ENCODE measurements at regions not wholly inside any gene's neighbourhood (a gene's known extent, or its start where the extent isn't known, plus 50 kb on each side); places are given as distances from the start of the nearest gene placed in this dataset.
"Not testable (repeated sequence)": the region's sequence is repeated elsewhere in the genome, so short reads cannot be mapped to it uniquely, and the experiment has no call there.

- DNase-seq: no peak
Measured at GRCh38 chr11:45378516-45378915, 92.4 kb upstream of the SYT13 start.

- DNase-seq: no peak
Measured at GRCh38 chr11:45374653-45375059, 88.5 kb upstream of the SYT13 start.

GRCh38 chr11:45374130-45374529 lies 88.0 kb upstream of the SYT13 start:
- no peak for DNase-seq

- no peak for DNase-seq
Measured at GRCh38 chr11:45373506-45374035, 87.4 kb upstream of the SYT13 start.

GRCh38 chr11:45372414-45372813 lies 86.3 kb upstream of the SYT13 start:
- DNase-seq: not testable (repeated sequence)

GRCh38 chr11:45371251-45372115 lies 85.3 kb upstream of the SYT13 start:
- DNase-seq: peak; percentile 62

- no peak for DNase-seq
Measured at GRCh38 chr11:45369313-45369712, 83.2 kb upstream of the SYT13 start.

- no peak for DNase-seq
Measured at GRCh38 chr11:45368697-45369096, 82.6 kb upstream of the SYT13 start.

GRCh38 chr11:45366619-45367190 lies 80.6 kb upstream of the SYT13 start:
- peak; percentile 20 for DNase-seq

- DNase-seq: no peak
Measured at GRCh38 chr11:45365961-45366618, 79.9 kb upstream of the SYT13 start.

- DNase-seq: no peak
Measured at GRCh38 chr11:45362636-45363035, 76.5 kb upstream of the SYT13 start.

GRCh38 chr11:45361551-45361950 lies 75.4 kb upstream of the SYT13 start:
- no peak for DNase-seq

- DNase-seq: no peak
Measured at GRCh38 chr11:45355706-45356041, 69.5 kb upstream of the SYT13 start.

- DNase-seq: peak; percentile 65
Measured at GRCh38 chr11:45354976-45355705, 69.0 kb upstream of the SYT13 start.

GRCh38 chr11:45348729-45349128 lies 62.6 kb upstream of the SYT13 start:
- DNase-seq: no peak

GRCh38 chr11:45347348-45348082 lies 61.4 kb upstream of the SYT13 start:
- DNase-seq: no peak

- no peak for DNase-seq
Measured at GRCh38 chr11:45345491-45345890, 59.4 kb upstream of the SYT13 start.

GRCh38 chr11:45344028-45344427 lies 57.9 kb upstream of the SYT13 start:
- no peak for DNase-seq

GRCh38 chr11:45343444-45343843 lies 57.3 kb upstream of the SYT13 start:
- DNase-seq: no peak

- peak; percentile 22 for DNase-seq
Measured at GRCh38 chr11:45341372-45341771, 55.2 kb upstream of the SYT13 start.

- peak; percentile 73 for DNase-seq
Measured at GRCh38 chr11:45339729-45340519, 53.8 kb upstream of the SYT13 start.

Data from NCI-H146 (cell line).